Peyer's patch (tissue), 4 donors: ENCODE measurements at regions not wholly inside any gene's neighbourhood (a gene's known extent, or its start where the extent isn't known, plus 50 kb on each side); places are given as distances from the start of the nearest gene placed in this dataset.

Experiments
- DNase-seq, 3 donors: peaks; one replicate each; pipeline ENCODE4 v3.0.0-alpha.2; 2017 to 2019
- H3K27ac ChIP-seq, 4 donors: fragments of 200-600 bp; sonication (generic); one replicate each; pipeline ENCODE4 v1.5.1; 2016 to 2019
- H3K27me3 ChIP-seq, 2 donors: fragments of 200-600 bp; sonication (generic); one replicate each; pipeline ENCODE4 v1.5.1; 2019
- H3K36me3 ChIP-seq, 3 donors: fragments of 200-600 bp; sonication (generic); one replicate each; pipeline ENCODE4 v1.5.1; 2016 to 2019
- H3K4me1 ChIP-seq, 4 donors: fragments of 200-600 bp; sonication (generic); one replicate each; pipeline ENCODE4 v1.5.1; 2016 to 2019
- H3K4me3 ChIP-seq, 4 donors: fragments of 200-600 bp; sonication (generic); 1 replicate in 3 of 4; 2 replicates in 1 of 4; pipeline ENCODE4 v1.5.1; 2016 to 2019; ENCODE audit warnings: mild to moderate bottlenecking in 1 of 4
- H3K9me3 ChIP-seq, 4 donors: fragments of 200-600 bp; sonication (generic); one replicate each; pipeline ENCODE4 v1.5.1; 2016 to 2019; ENCODE audit warnings: mild to moderate bottlenecking in 1 of 4
- POLR2A ChIP-seq, 2 donors: fragments of 450-650 bp; IDR thresholded peaks; one replicate each; pipeline ENCODE4 v1.5.1; 2017; ENCODE audit warnings: antibody characterized with exemption in 2 of 2, mild to moderate bottlenecking in 2 of 2, moderate library complexity in 2 of 2
- TF ChIP-seq, protein P1 (sequence below), 6 experiments: fragments of 450-650 bp in 4 of 6; fragments of 200-600 bp in 2 of 6; sonication (generic) in 1 of 6; IDR thresholded peaks; one replicate each; pipeline ENCODE4 v1.5.1; 2017 to 2019; ENCODE audit warnings: antibody characterized with exemption in 6 of 6, mild to moderate bottlenecking in 3 of 6, moderate library complexity in 1 of 6

DNA sequence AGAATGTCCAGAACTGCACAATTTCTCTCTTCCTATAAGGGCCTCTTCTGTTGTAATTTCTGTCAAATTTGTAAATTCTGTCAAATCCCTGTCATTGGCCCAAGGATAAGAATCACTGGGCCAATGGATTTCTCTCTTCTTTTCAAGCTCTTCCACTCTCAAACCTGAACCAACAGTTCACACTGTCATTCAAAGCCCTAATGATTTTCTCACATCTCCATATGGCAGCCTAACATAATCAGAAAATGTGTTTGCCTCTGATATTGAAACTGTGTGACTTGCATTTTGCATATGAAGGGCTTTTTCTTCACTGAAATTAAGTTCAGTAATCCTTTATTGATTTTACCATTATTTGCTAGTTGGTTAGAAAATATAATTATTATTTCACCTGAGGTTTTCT lies 1349.1 kb downstream of the FSTL5 start:
- TF ChIP-seq, protein P1, sequence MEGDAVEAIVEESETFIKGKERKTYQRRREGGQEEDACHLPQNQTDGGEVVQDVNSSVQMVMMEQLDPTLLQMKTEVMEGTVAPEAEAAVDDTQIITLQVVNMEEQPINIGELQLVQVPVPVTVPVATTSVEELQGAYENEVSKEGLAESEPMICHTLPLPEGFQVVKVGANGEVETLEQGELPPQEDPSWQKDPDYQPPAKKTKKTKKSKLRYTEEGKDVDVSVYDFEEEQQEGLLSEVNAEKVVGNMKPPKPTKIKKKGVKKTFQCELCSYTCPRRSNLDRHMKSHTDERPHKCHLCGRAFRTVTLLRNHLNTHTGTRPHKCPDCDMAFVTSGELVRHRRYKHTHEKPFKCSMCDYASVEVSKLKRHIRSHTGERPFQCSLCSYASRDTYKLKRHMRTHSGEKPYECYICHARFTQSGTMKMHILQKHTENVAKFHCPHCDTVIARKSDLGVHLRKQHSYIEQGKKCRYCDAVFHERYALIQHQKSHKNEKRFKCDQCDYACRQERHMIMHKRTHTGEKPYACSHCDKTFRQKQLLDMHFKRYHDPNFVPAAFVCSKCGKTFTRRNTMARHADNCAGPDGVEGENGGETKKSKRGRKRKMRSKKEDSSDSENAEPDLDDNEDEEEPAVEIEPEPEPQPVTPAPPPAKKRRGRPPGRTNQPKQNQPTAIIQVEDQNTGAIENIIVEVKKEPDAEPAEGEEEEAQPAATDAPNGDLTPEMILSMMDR (IDR thresholded peaks at IDR 0.05) = no peak
- TF ChIP-seq POLR2A (IDR thresholded peaks at IDR 0.05) = no peak
- no peak for DNase-seq
- Histone ChIP-seq H3K27ac (no peak overlapping the region), H3K36me3 (no peaks in the 10 kb centered on the region), H3K27me3 (no peaks in the 10 kb centered on the region), H3K4me1 (no peaks in the 10 kb centered on the region), H3K9me3 (no peaks in the 10 kb centered on the region), H3K4me3 (no peak overlapping the region)

DNA sequence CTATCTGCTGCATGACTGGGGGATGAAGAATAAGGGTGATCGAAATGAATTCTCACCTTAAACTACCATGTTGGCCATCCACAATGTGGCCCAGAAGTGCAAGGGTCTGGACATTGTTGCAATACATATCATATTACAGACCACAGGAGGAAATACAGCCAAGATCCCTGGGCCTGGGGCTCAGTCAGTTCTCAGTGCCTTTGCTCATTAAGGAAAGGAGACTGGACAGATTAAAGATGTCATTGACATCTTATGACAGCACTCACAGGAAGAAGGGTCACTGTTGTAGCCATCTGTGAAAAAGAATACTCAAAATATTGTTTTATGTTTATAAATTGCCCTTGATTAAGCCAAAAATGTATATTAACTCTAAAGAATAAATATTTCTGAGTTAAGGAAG lies 1345.2 kb downstream of the FSTL5 start:
- Histone ChIP-seq H3K27me3 (no peaks in the 10 kb centered on the region), H3K27ac (no peak overlapping the region), H3K4me1 (no peaks in the 10 kb centered on the region), H3K9me3 (no peaks in the 10 kb centered on the region), H3K4me3 (no peak overlapping the region), H3K36me3 (no peaks in the 10 kb centered on the region)
- DNase-seq = no peak
- TF ChIP-seq, protein P1 (IDR thresholded peaks at IDR 0.05) = no peak
- TF ChIP-seq POLR2A (IDR thresholded peaks at IDR 0.05) = no peak

DNA sequence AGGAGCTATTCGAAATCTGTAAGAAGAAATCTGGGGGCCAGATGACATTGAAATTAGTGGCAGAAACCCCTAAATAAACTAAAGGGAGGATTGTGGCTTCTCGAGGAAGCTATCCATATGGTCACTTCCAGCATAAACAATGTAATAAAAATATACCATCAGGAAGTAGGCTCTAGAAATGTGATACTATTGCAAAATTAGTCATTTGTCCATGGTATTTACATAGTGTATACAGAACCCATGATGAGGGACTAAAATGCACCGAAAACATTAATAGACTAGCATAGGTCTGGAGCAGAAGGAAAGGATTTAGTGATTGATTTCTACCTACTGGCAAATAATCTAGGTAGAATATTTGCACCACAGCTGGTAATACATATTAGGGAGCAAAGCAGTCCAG lies 1344.0 kb downstream of the FSTL5 start:
- TF ChIP-seq POLR2A (IDR thresholded peaks at IDR 0.05) = no peak
- TF ChIP-seq, protein P1 (IDR thresholded peaks at IDR 0.05) = no peak
- Histone ChIP-seq H3K27me3 (no peaks in the 10 kb centered on the region), H3K4me3 (no peak overlapping the region), H3K9me3 (no peaks in the 10 kb centered on the region), H3K4me1 (no peaks in the 10 kb centered on the region), H3K36me3 (no peaks in the 10 kb centered on the region), H3K27ac (no peak overlapping the region)
- DNase-seq = no peak

DNA sequence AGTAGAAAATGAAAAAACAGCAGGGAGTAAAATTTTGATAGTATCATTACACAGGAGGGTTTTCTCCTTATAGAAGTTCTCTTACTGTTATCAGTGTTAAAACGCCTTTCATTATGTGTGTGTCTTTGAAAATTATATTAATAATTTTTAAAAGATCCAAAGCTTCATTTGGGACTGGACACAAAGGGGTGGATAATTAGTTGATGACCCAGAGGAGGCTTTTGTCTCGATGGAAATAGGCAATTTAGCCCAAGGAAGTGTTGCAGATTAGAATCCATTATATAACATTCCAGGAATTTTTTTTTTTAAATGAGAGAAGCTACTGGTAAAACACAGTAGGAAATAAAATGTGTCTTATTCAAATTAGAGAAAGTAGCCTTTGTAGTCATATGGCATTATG lies 1339.3 kb downstream of the FSTL5 start:
- Histone ChIP-seq H3K4me1 (no peaks in the 10 kb centered on the region), H3K27me3 (no peaks in the 10 kb centered on the region)
- no peak for TF ChIP-seq POLR2A (IDR thresholded peaks at IDR 0.05)
- TF ChIP-seq, protein P1 (IDR thresholded peaks at IDR 0.05) = no peak

DNA sequence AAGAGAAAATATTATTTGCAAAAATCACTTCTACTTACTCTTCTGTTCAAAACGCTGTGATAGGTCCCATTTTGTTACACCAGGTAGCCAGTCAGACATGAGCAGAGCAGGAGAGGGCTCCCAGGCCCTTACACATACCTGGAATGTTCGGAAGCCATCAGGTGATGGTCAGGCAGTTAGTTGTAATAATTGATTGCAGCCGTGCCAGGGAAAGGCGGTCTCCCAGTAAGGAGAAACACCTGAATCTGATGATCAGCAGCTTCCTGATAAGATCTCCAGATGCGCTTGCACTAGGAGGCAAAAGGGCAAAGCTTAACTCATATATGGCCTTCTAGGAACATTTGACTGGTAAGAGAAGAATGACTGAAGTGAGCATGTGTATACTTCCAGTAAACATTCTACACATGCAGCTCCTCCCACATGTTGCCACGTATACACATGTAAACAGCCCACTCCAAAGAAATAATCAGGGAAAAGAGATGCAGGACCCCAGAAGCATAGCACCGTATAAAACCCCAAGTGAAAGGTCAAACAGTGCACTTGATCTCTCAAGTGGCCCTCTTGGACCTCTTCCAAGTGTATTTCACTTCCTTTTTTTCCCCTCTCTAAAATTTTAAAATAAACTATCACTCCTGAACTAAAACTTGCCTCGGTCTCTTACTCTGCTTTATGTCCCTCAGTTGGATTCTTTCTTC lies 1338.0 kb downstream of the FSTL5 start:
- Histone ChIP-seq H3K4me3 (no peak overlapping the region), H3K4me1 (no peaks in the 10 kb centered on the region), H3K36me3 (no peaks in the 10 kb centered on the region), H3K27me3 (no peaks in the 10 kb centered on the region), H3K9me3 (no peaks in the 10 kb centered on the region), H3K27ac (no peak overlapping the region)
- no peak for TF ChIP-seq POLR2A (IDR thresholded peaks at IDR 0.05)
- TF ChIP-seq, protein P1 (IDR thresholded peaks at IDR 0.05) = no peak
- no peak for DNase-seq

More for the DNA sequence above, 1339.3 kb downstream of the FSTL5 start:
- no peak for DNase-seq
- Histone ChIP-seq H3K27ac (no peak overlapping the region), H3K9me3 (no peaks in the 10 kb centered on the region), H3K36me3 (no peaks in the 10 kb centered on the region), H3K4me3 (no peak overlapping the region)

DNA sequence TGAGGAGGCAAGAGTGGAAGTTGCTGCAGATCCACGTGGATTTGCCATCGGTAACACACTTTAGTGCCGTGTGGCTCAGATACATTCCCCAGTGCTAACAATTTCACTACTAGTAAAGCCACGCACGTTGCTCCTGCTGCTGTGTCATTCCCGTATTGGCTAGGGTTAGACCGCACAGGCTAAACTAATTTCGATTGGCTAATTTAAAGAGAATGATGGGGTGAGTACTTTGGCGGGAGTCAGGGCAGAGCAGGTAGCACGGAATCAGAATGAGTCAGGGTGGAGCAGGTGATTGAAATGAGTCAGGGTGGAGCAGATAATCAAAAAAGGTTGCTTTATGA lies 1337.5 kb downstream of the FSTL5 start:
- TF ChIP-seq, protein P1 (IDR thresholded peaks at IDR 0.05) = no peak
- no peak for TF ChIP-seq POLR2A (IDR thresholded peaks at IDR 0.05)
- H3K36me3 ChIP-seq = no peaks in the 10 kb centered on the region
- no peaks in the 10 kb centered on the region for H3K4me1 ChIP-seq

More for the DNA sequence above, 1337.5 kb downstream of the FSTL5 start:
- DNase-seq = no peak
- Histone ChIP-seq H3K4me3 (no peak overlapping the region), H3K9me3 (no peaks in the 10 kb centered on the region), H3K27ac (no peak overlapping the region), H3K27me3 (no peaks in the 10 kb centered on the region)
